Astrocyte of the cerebellum (primary cell): ENCODE measurements at regions not wholly inside any gene's neighbourhood (a gene's known extent, or its start where the extent isn't known, plus 50 kb on each side); places are given as distances from the start of the nearest gene placed in this dataset.
"Not testable (repeated sequence)": the region's sequence is repeated elsewhere in the genome, so short reads cannot be mapped to it uniquely, and the experiment has no call there.

Experiments used
- DNase-seq: peaks from one replicate; pipeline ENCODE4 v3.0.0-alpha.2; 2011; ENCODE audit warnings: low read depth
- H3K4me3 ChIP-seq: 2 replicates; pipeline ENCODE4 v1.5.1; 2011; ENCODE audit warnings: mild to moderate bottlenecking, low read depth, low read length, moderate library complexity
- in situ Hi-C: cut with HindIII; loops from 2 replicates; pipeline ENCODE4 v1.10.0; 2017; ENCODE audit warnings: low sequenced_read_pairs
- TF ChIP-seq, protein P1 (sequence below): IDR thresholded peaks from 2 replicates; pipeline ENCODE4 v1.5.1; 2012; ENCODE audit warnings: low read length, low read depth, moderate library complexity, mild to moderate bottlenecking; ENCODE audit errors: missing control alignments

DNA sequence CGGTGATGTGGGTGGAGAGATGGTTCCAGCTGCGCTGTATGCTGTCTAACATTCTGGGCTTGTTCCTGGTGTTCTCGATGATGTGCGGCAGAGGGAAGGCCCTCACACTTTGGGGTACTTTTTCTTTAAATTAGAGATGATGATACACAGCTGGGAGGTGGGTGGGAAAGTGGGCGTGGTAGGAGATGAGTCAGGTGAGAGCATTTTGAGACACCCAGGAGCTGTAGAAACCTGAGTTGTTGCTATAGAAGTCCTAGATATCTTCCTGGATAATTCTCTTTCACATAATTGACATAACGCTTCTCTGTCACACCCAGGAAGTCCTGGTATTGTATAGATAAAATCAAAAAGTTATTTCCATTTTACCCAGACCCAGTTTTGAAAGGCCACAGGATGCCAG lies 103.8 kb upstream of the ALKAL2 start:
- in situ Hi-C loops = no loop called here
- H3K4me3 ChIP-seq = no peak overlapping the region
- TF ChIP-seq, protein P1, sequence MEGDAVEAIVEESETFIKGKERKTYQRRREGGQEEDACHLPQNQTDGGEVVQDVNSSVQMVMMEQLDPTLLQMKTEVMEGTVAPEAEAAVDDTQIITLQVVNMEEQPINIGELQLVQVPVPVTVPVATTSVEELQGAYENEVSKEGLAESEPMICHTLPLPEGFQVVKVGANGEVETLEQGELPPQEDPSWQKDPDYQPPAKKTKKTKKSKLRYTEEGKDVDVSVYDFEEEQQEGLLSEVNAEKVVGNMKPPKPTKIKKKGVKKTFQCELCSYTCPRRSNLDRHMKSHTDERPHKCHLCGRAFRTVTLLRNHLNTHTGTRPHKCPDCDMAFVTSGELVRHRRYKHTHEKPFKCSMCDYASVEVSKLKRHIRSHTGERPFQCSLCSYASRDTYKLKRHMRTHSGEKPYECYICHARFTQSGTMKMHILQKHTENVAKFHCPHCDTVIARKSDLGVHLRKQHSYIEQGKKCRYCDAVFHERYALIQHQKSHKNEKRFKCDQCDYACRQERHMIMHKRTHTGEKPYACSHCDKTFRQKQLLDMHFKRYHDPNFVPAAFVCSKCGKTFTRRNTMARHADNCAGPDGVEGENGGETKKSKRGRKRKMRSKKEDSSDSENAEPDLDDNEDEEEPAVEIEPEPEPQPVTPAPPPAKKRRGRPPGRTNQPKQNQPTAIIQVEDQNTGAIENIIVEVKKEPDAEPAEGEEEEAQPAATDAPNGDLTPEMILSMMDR = no peak
- DNase-seq = no peak

DNA sequence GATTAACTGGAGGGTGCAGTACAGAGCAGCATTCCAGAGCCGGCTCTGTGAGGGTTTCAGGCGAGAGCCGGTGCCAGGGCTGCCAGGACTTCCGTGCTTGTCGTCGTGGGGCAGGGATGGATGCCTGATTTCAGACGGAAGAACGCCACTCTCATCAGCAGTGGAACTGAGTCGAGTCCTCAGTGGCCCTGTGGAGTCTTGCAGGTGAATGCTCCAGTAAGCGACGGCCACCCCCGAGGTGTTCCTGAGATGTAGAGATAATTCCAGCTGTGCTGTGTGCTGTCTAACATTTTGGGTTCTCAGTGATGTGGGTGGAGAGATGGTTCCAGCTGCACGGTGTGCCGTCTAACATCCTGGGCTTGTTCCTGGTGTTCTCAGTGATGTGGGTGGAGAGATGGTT lies 103.1 kb upstream of the ALKAL2 start:
- in situ Hi-C loops = no loop called here
- DNase-seq = no peak
- no peak overlapping the region for H3K4me3 ChIP-seq
- TF ChIP-seq, protein P1 = no peak

GRCh38 chr2:389985-390384 lies 102.1 kb upstream of the ALKAL2 start:
- DNase-seq, H3K4me3 ChIP-seq, in situ Hi-C loops: not testable (repeated sequence)

GRCh38 chr2:388752-389151 lies 100.9 kb upstream of the ALKAL2 start:
- DNase-seq, in situ Hi-C loops, H3K4me3 ChIP-seq: not testable (repeated sequence)

DNA sequence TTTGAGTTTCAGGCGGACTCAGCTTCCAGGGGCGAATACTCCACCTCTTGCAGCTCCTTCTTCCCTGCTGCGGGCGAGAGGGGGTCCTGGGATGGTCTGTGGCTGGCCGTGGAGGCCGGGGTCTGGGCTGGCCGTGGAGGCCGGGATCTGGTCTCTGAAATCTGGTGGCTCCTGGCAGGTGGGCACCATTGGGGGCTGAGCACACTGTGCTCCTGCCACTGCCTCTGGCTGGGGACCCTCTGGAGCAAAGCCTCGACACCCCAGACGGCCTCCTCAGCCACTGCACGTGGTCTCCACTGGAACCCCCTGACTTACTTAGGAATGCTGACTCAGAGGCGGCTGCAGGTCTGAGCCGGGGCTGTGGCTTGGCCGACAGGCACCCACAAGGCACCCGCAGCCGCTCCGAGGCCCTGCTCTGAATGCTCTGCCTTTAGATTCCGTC lies 100.1 kb upstream of the ALKAL2 start:
- TF ChIP-seq, protein P1 = no peak
- in situ Hi-C loops = no loop called here
- DNase-seq = no peak
- H3K4me3 ChIP-seq = no peak overlapping the region

GRCh38 chr2:386406-387103 lies 98.7 kb upstream of the ALKAL2 start:
- TF ChIP-seq, protein P1 = no peak
- DNase-seq = no peak
- in situ Hi-C loops = no loop called here
- no peak overlapping the region for H3K4me3 ChIP-seq

GRCh38 chr2:385785-386184 lies 97.9 kb upstream of the ALKAL2 start:
- DNase-seq = no peak
- TF ChIP-seq, protein P1 = no peak
- no peak overlapping the region for H3K4me3 ChIP-seq
- in situ Hi-C loops = no loop called here

GRCh38 chr2:385061-385460 lies 97.2 kb upstream of the ALKAL2 start:
- DNase-seq = no peak
- H3K4me3 ChIP-seq = no peak overlapping the region
- in situ Hi-C loops = no loop called here
- TF ChIP-seq, protein P1 = no peak
